ENCODE measurements at regions not wholly inside any gene's neighbourhood (a gene's known extent, or its start where the extent isn't known, plus 50 kb on each side); places are given as distances from the start of the nearest gene placed in this dataset.
"Not testable (repeated sequence)": the region's sequence is repeated elsewhere in the genome, so short reads cannot be mapped to it uniquely, and the experiment has no call there.

- no peak for TF ChIP-seq CTCF (IDR thresholded peaks at IDR 0.05)
- no peaks in the 10 kb centered on the region for H3K36me3 ChIP-seq
- no peaks in the 10 kb centered on the region for H3K27me3 ChIP-seq
- no peak overlapping the region for H3K27ac ChIP-seq
- no peak for DNase-seq (ENCODE audit: low spot score in 2 of 2)
- no peaks in the 10 kb centered on the region for H3K4me1 ChIP-seq
- H3K9me3 ChIP-seq, result no peaks in the 10 kb centered on the region
- intact Hi-C loops (cut with DNase I), result loop anchor here (10.0 kb wide), 1 partner anchor 248 kb away; the partner anchor contains the start of gene BTBD10
- no peak overlapping the region for H3K4me3 ChIP-seq
Observed at GRCh38 chr11:13216711-13217075, 60.9 kb upstream of the BMAL1 start.

GRCh38 chr11:13218685-13219084 lies 58.9 kb upstream of the BMAL1 start:
- intact Hi-C loops (cut with DNase I), result loop anchor here (10.0 kb wide), 1 partner anchor 246 kb away; the partner anchor contains the start of gene BTBD10
- H3K9me3 ChIP-seq; H3K36me3 ChIP-seq; H3K4me3 ChIP-seq; DNase-seq (ENCODE audit: low spot score in 2 of 2); H3K4me1 ChIP-seq; H3K27ac ChIP-seq; H3K27me3 ChIP-seq: not testable (repeated sequence)

- H3K36me3 ChIP-seq, result no peaks in the 10 kb centered on the region
- no peak overlapping the region for H3K4me3 ChIP-seq
- DNase-seq (ENCODE audit: low spot score in 2 of 2), result no peak
- no peak for TF ChIP-seq CTCF (IDR thresholded peaks at IDR 0.05)
- no peak overlapping the region for H3K27ac ChIP-seq
- H3K4me1 ChIP-seq, result no peaks in the 10 kb centered on the region
- no peaks in the 10 kb centered on the region for H3K27me3 ChIP-seq
- H3K9me3 ChIP-seq, result no peaks in the 10 kb centered on the region
- intact Hi-C loops (cut with DNase I), result no loop called here
Observed at GRCh38 chr11:13220148-13220547, 57.4 kb upstream of the BMAL1 start.

GRCh38 chr11:13221722-13222121 lies 55.9 kb upstream of the BMAL1 start:
- Histone ChIP-seq H3K36me3 (no peaks in the 10 kb centered on the region), H3K4me3 (no peak overlapping the region), H3K27ac (no peak overlapping the region), H3K9me3 (no peaks in the 10 kb centered on the region), H3K27me3 (no peaks in the 10 kb centered on the region), H3K4me1 (no peaks in the 10 kb centered on the region)
- intact Hi-C loops (cut with DNase I), result no loop called here
- no peak for TF ChIP-seq CTCF (IDR thresholded peaks at IDR 0.05)
- DNase-seq (ENCODE audit: low spot score in 2 of 2), result no peak

GRCh38 chr11:13222285-13222684 lies 55.3 kb upstream of the BMAL1 start:
- DNase-seq (ENCODE audit: low spot score in 2 of 2), result no peak
- intact Hi-C loops (cut with DNase I), result no loop called here
- H3K27ac ChIP-seq, result no peak overlapping the region
- H3K4me1 ChIP-seq, result no peaks in the 10 kb centered on the region
- H3K27me3 ChIP-seq, result no peaks in the 10 kb centered on the region
- no peak for TF ChIP-seq CTCF (IDR thresholded peaks at IDR 0.05)
- H3K4me3 ChIP-seq, result no peak overlapping the region
- no peaks in the 10 kb centered on the region for H3K9me3 ChIP-seq
- no peaks in the 10 kb centered on the region for H3K36me3 ChIP-seq

GRCh38 chr11:13223112-13223511 lies 54.5 kb upstream of the BMAL1 start:
- no peaks in the 10 kb centered on the region for H3K4me1 ChIP-seq
- no peaks in the 10 kb centered on the region for H3K36me3 ChIP-seq
- H3K27me3 ChIP-seq, result no peaks in the 10 kb centered on the region
- TF ChIP-seq CTCF (IDR thresholded peaks at IDR 0.05), result no peak
- no peak overlapping the region for H3K27ac ChIP-seq
- no peak for DNase-seq (ENCODE audit: low spot score in 2 of 2)
- no peaks in the 10 kb centered on the region for H3K9me3 ChIP-seq
- intact Hi-C loops (cut with DNase I), result no loop called here
- H3K4me3 ChIP-seq, result no peak overlapping the region
